IMR-90 (cell line): ENCODE measurements at regions not wholly inside any gene's neighbourhood (a gene's known extent, or its start where the extent isn't known, plus 50 kb on each side); places are given as distances from the start of the nearest gene placed in this dataset.

Source experiments
- CTCF ChIP-seq: conservative IDR thresholded peaks from 2 replicates; pipeline ENCODE4 v1.5.1; 2012; ENCODE audit warnings: mild to moderate bottlenecking, low read depth, low read length, improper control_type of control experiment
- ELK1 ChIP-seq: fragments of 150-350 bp; IDR thresholded peaks from 2 replicates; pipeline ENCODE4 v1.6.1; 2016; ENCODE audit warnings: low read depth, mild to moderate bottlenecking, low read length, moderate library complexity, borderline replicate concordance
- MXI1 ChIP-seq: IDR thresholded peaks from 2 replicates; pipeline ENCODE4 v1.6.1; 2012; ENCODE audit warnings: low read depth, mild to moderate bottlenecking, low read length, moderate library complexity, borderline replicate concordance
- POLR2A ChIP-seq: IDR thresholded peaks from 2 replicates; pipeline ENCODE4 v1.6.1; 2012; ENCODE audit warnings: mild to moderate bottlenecking, low read depth, low read length
- RCOR1 ChIP-seq: IDR thresholded peaks from 2 replicates; pipeline ENCODE4 v1.6.1; 2012; ENCODE audit warnings: mild to moderate bottlenecking, low read length, improper control_type of control experiment; ENCODE audit not compliant: insufficient replicate concordance
- SMC3 ChIP-seq: fragments of 150-350 bp; IDR thresholded peaks from 2 replicates; pipeline ENCODE4 v1.6.1; 2016; ENCODE audit warnings: low read depth, mild to moderate bottlenecking, antibody characterized with exemption, low read length, moderate library complexity

- no peak for TF ChIP-seq RCOR1
- TF ChIP-seq POLR2A: no peak
- no peak for TF ChIP-seq CTCF
- no peak for TF ChIP-seq ELK1
- TF ChIP-seq SMC3: no peak
- no peak for TF ChIP-seq MXI1
Observed at GRCh38 chr6:137399881-137400443, 94.2 kb downstream of the OLIG3 start.
